Hepatocyte (in vitro differentiated cells): ENCODE measurements at regions not wholly inside any gene's neighbourhood (a gene's known extent, or its start where the extent isn't known, plus 50 kb on each side); places are given as distances from the start of the nearest gene placed in this dataset.

Experiments used
- DNase-seq: peaks from one replicate; pipeline ENCODE4 v3.0.0-alpha.2; 2016; ENCODE audit warnings: low spot score
- H2AFZ ChIP-seq: fragments of 200-600 bp; sonication (generic); 2 replicates; pipeline ENCODE4 v1.6.0; 2016; ENCODE audit warnings: antibody characterized with exemption, mild to moderate bottlenecking
- H3K27ac ChIP-seq: fragments of 200-600 bp; sonication (generic); 2 replicates; pipeline ENCODE4 v1.5.1; 2016; ENCODE audit warnings: mild to moderate bottlenecking
- H3K27me3 ChIP-seq: fragments of 200-600 bp; sonication (generic); 2 replicates; pipeline ENCODE4 v1.6.1; 2016
- H3K36me3 ChIP-seq: fragments of 200-600 bp; sonication (generic); replicated peaks from 2 replicates; pipeline ENCODE4 v1.5.1; 2016; ENCODE audit warnings: low read depth; ENCODE audit not compliant: insufficient read depth
- H3K4me1 ChIP-seq: fragments of 200-600 bp; sonication (generic); 2 replicates; pipeline ENCODE4 v1.5.1; 2016; ENCODE audit warnings: mild to moderate bottlenecking, moderate library complexity; ENCODE audit not compliant: insufficient read depth
- H3K4me2 ChIP-seq: fragments of 200-600 bp; sonication (generic); 2 replicates; pipeline ENCODE4 v1.6.0; 2016
- H3K4me3 ChIP-seq: fragments of 200-600 bp; sonication (generic); 2 replicates; pipeline ENCODE4 v1.5.1; 2016; ENCODE audit warnings: mild to moderate bottlenecking
- H3K79me2 ChIP-seq: fragments of 200-600 bp; sonication (generic); 2 replicates; pipeline ENCODE4 v1.6.0; 2017; ENCODE audit warnings: mild to moderate bottlenecking
- H3K9me2 ChIP-seq: fragments of 200-600 bp; sonication (generic); replicated peaks from 2 replicates; pipeline ENCODE4 v1.6.0; 2017; ENCODE audit warnings: mild to moderate bottlenecking; ENCODE audit not compliant: insufficient read depth
- H3K9me3 ChIP-seq: fragments of 200-600 bp; sonication (generic); 2 replicates; pipeline ENCODE4 v1.5.1; 2016; ENCODE audit warnings: low read depth, mild to moderate bottlenecking
- H4K20me1 ChIP-seq: fragments of 200-600 bp; sonication (generic); 2 replicates; pipeline ENCODE4 v1.6.0; 2016; ENCODE audit warnings: mild to moderate bottlenecking; ENCODE audit not compliant: insufficient read depth, poor library complexity, severe bottlenecking
- EZH2 ChIP-seq: fragments of 200-600 bp; sonication (generic); IDR thresholded peaks from 2 replicates; pipeline ENCODE4 v1.6.1; 2016; ENCODE audit warnings: antibody characterized with exemption, mild to moderate bottlenecking, borderline replicate concordance
- EZH2phosphoT487 ChIP-seq: fragments of 200-600 bp; sonication (generic); IDR thresholded peaks from one replicate; pipeline ENCODE4 v1.6.1; 2018; ENCODE audit warnings: antibody characterized with exemption, mild to moderate bottlenecking, low read depth, moderate library complexity; ENCODE audit not compliant: unreplicated experiment, severe bottlenecking
- WGBS: methylation state at CpG from one replicate; pipeline ENCODE4 v1.1.6; 2016; ENCODE audit warnings: low lambda C conversion rate; ENCODE audit errors: missing lambda C conversion rate; 5-methylcytosine and 5-hydroxymethylcytosine counted together
- TF ChIP-seq, protein P1 (sequence below): fragments of 200-600 bp; sonication (generic); IDR thresholded peaks from 2 replicates; pipeline ENCODE4 v1.5.1; 2016; ENCODE audit warnings: antibody characterized with exemption, mild to moderate bottlenecking; ENCODE audit not compliant: poor library complexity

DNA sequence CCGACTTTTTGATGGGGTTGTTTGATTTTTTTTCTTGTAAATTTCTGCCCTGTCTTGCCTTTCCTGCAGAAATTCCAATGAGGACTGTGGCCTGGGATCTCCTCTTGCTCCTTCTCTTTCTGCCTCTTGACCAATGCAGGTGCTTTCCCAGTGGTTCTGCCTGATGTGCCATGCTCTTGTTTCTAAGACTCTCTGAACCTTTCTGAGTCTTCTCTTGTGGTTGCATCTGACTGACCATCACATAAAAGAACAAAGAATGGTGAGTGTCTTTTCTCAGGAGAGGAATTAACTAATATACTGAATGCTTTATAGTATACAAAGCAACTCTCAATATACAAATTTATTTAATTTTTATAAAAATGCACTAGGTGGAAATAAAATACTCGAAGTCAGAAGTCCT lies 424.6 kb downstream of the TRIB2 start:
- TF ChIP-seq, protein P1, sequence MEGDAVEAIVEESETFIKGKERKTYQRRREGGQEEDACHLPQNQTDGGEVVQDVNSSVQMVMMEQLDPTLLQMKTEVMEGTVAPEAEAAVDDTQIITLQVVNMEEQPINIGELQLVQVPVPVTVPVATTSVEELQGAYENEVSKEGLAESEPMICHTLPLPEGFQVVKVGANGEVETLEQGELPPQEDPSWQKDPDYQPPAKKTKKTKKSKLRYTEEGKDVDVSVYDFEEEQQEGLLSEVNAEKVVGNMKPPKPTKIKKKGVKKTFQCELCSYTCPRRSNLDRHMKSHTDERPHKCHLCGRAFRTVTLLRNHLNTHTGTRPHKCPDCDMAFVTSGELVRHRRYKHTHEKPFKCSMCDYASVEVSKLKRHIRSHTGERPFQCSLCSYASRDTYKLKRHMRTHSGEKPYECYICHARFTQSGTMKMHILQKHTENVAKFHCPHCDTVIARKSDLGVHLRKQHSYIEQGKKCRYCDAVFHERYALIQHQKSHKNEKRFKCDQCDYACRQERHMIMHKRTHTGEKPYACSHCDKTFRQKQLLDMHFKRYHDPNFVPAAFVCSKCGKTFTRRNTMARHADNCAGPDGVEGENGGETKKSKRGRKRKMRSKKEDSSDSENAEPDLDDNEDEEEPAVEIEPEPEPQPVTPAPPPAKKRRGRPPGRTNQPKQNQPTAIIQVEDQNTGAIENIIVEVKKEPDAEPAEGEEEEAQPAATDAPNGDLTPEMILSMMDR: no peak
- TF ChIP-seq EZH2phosphoT487 (no peak), EZH2 (no peak)
- no peak for DNase-seq
- no peaks in the 10 kb centered on the region for H3K27me3 ChIP-seq
- 84% methylated on average over 2 of the region's 2 CpGs for WGBS
- no peaks in the 10 kb centered on the region for H3K4me1 ChIP-seq
- no peak overlapping the region for H3K4me2 ChIP-seq
- H2AFZ ChIP-seq: no peak overlapping the region
- no peak overlapping the region for H3K27ac ChIP-seq
- no peaks in the 10 kb centered on the region for H3K36me3 ChIP-seq
- no peaks in the 10 kb centered on the region for H3K9me3 ChIP-seq
- H3K79me2 ChIP-seq: no peaks in the 10 kb centered on the region
- H4K20me1 ChIP-seq: no peaks in the 10 kb centered on the region
- no peaks in the 10 kb centered on the region for H3K9me2 ChIP-seq
- H3K4me3 ChIP-seq: no peak overlapping the region

DNA sequence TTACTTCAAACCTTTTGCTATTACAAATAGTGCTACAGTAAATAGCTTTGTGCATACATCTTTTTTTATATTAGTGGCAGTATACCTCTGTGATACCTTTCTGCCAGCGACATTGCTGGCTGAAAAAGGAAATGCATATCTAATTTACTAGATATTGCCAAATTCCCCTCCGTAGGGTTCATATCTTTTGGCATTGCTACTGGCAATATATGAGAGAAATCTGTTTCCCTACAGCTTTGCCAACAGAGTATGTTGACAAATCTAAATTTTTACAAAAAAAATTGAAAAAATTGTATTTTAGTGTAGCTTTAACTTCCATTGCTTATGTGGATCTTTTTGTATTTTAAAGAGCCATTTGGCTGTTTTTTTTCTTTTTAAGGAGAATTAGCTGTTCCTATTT lies 426.7 kb downstream of the TRIB2 start:
- no peaks in the 10 kb centered on the region for H3K27me3 ChIP-seq
- H3K4me1 ChIP-seq: no peaks in the 10 kb centered on the region
- H3K36me3 ChIP-seq: no peaks in the 10 kb centered on the region
- no peak overlapping the region for H3K27ac ChIP-seq
- 56% methylated on average over 2 of the region's 2 CpGs for WGBS
- no peaks in the 10 kb centered on the region for H3K9me2 ChIP-seq
- no peaks in the 10 kb centered on the region for H3K79me2 ChIP-seq
- H3K9me3 ChIP-seq: no peaks in the 10 kb centered on the region
- no peak for TF ChIP-seq EZH2
- TF ChIP-seq, protein P1: no peak
- no peak for TF ChIP-seq EZH2phosphoT487
- H3K4me3 ChIP-seq: no peak overlapping the region
- no peaks in the 10 kb centered on the region for H4K20me1 ChIP-seq
- H3K4me2 ChIP-seq: no peak overlapping the region
- no peak overlapping the region for H2AFZ ChIP-seq
- DNase-seq: no peak

GRCh38 chr2:13156916-13157315 lies 440.2 kb downstream of the TRIB2 start:
- 39% methylated on average over 2 of the region's 2 CpGs for WGBS
- no peak overlapping the region for H3K4me2 ChIP-seq

More at GRCh38 chr2:13156916-13157315, 440.2 kb downstream of the TRIB2 start:
- Histone ChIP-seq H3K79me2 (no peaks in the 10 kb centered on the region), H3K36me3 (no peaks in the 10 kb centered on the region), H3K9me2 (no peaks in the 10 kb centered on the region), H3K27me3 (no peaks in the 10 kb centered on the region), H3K4me3 (no peak overlapping the region), H3K27ac (no peak overlapping the region), H4K20me1 (no peaks in the 10 kb centered on the region), H3K9me3 (no peaks in the 10 kb centered on the region), H2AFZ (no peak overlapping the region), H3K4me1 (no peaks in the 10 kb centered on the region)
- no peak for DNase-seq
- TF ChIP-seq EZH2phosphoT487 (no peak), EZH2 (no peak)
- TF ChIP-seq, protein P1: no peak
